ENCODE measurements at regions not wholly inside any gene's neighbourhood (a gene's known extent, or its start where the extent isn't known, plus 50 kb on each side); places are given as distances from the start of the nearest gene placed in this dataset.

GRCh38 chr5:53200306-53200705 lies 90.7 kb upstream of the MOCS2 start:
- no peaks in the 10 kb centered on the region for H3K4me1 ChIP-seq
- H3K36me3 ChIP-seq = no peaks in the 10 kb centered on the region
- no peaks in the 10 kb centered on the region for H3K27me3 ChIP-seq
- no peaks in the 10 kb centered on the region for H3K9me3 ChIP-seq
- intact Hi-C loops (cut with DNase I) = no loop called here
- H3K4me3 ChIP-seq = no peak overlapping the region
- no peak for TF ChIP-seq POLR2A (IDR thresholded peaks at IDR 0.05)
- no peak for TF ChIP-seq CTCF (IDR thresholded peaks at IDR 0.05)
- WGBS (ENCODE audit: insufficient coverage, low coverage, low lambda C conversion rate, missing lambda C conversion rate) = 66% methylated on average over 7 of the region's 8 CpGs
- no peak for DNase-seq
- H3K27ac ChIP-seq = no peak overlapping the region
- ATAC-seq = no peak

- ATAC-seq (no peak), DNase-seq (no peak)
- Histone ChIP-seq H3K36me3 (no peaks in the 10 kb centered on the region), H3K27me3 (no peaks in the 10 kb centered on the region), H3K27ac (no peak overlapping the region), H3K4me3 (no peak overlapping the region), H3K4me1 (no peaks in the 10 kb centered on the region), H3K9me3 (no peaks in the 10 kb centered on the region)
- intact Hi-C loops (cut with DNase I) = no loop called here
- WGBS (ENCODE audit: insufficient coverage, low coverage, low lambda C conversion rate, missing lambda C conversion rate) = 100% methylated on average over 3 of the region's 3 CpGs
- peak in 1 of 4 donors; percentile 24 for TF ChIP-seq CTCF (IDR thresholded peaks at IDR 0.05)
- TF ChIP-seq POLR2A (IDR thresholded peaks at IDR 0.05) = no peak
Observed at GRCh38 chr5:53201746-53202145, 92.2 kb upstream of the MOCS2 start.

- H3K27ac ChIP-seq = no peak overlapping the region
- DNase-seq (no peak), ATAC-seq (no peak)
- 83% methylated on average over 4 of the region's 9 CpGs for WGBS (ENCODE audit: insufficient coverage, low coverage, low lambda C conversion rate, missing lambda C conversion rate)
- H3K9me3 ChIP-seq = no peaks in the 10 kb centered on the region
- no peaks in the 10 kb centered on the region for H3K4me1 ChIP-seq
- no peak overlapping the region for H3K4me3 ChIP-seq
- no peak for TF ChIP-seq CTCF (IDR thresholded peaks at IDR 0.05)
- intact Hi-C loops (cut with DNase I) = no loop called here
- no peaks in the 10 kb centered on the region for H3K27me3 ChIP-seq
- no peaks in the 10 kb centered on the region for H3K36me3 ChIP-seq
Observed at GRCh38 chr5:53206562-53206961, 97.0 kb upstream of the MOCS2 start.

GRCh38 chr5:53211799-53212198 lies 102.2 kb upstream of the MOCS2 start:
- Histone ChIP-seq H3K27ac (no peak overlapping the region), H3K36me3 (no peaks in the 10 kb centered on the region), H3K4me3 (no peak overlapping the region), H3K9me3 (no peaks in the 10 kb centered on the region), H3K27me3 (no peaks in the 10 kb centered on the region), H3K4me1 (no peaks in the 10 kb centered on the region)
- DNase-seq (no peak), ATAC-seq (no peak)
- intact Hi-C loops (cut with DNase I) = no loop called here
- WGBS (ENCODE audit: insufficient coverage, low coverage, low lambda C conversion rate, missing lambda C conversion rate) = 82% methylated on average over 3 of the region's 3 CpGs
- no peak for TF ChIP-seq CTCF (IDR thresholded peaks at IDR 0.05)
- TF ChIP-seq POLR2A (IDR thresholded peaks at IDR 0.05) = no peak

GRCh38 chr5:53219174-53219573 lies 109.6 kb upstream of the MOCS2 start:
- H3K4me3 ChIP-seq = no peak overlapping the region
- no peaks in the 10 kb centered on the region for H3K9me3 ChIP-seq
- H3K4me1 ChIP-seq = no peaks in the 10 kb centered on the region
- H3K27me3 ChIP-seq = no peaks in the 10 kb centered on the region
- 77% methylated on average over 5 of the region's 6 CpGs for WGBS (ENCODE audit: insufficient coverage, low coverage, low lambda C conversion rate, missing lambda C conversion rate)
- no peak for ATAC-seq
- no peak overlapping the region for H3K27ac ChIP-seq
- no peak for DNase-seq
- intact Hi-C loops (cut with DNase I) = no loop called here
- H3K36me3 ChIP-seq = no peaks in the 10 kb centered on the region
- TF ChIP-seq POLR2A (IDR thresholded peaks at IDR 0.05) = no peak
- no peak for TF ChIP-seq CTCF (IDR thresholded peaks at IDR 0.05)

Measured in right lobe of liver (tissue), 6 donors.